ENCODE measurements at regions not wholly inside any gene's neighbourhood (a gene's known extent, or its start where the extent isn't known, plus 50 kb on each side); places are given as distances from the start of the nearest gene placed in this dataset.

DNA sequence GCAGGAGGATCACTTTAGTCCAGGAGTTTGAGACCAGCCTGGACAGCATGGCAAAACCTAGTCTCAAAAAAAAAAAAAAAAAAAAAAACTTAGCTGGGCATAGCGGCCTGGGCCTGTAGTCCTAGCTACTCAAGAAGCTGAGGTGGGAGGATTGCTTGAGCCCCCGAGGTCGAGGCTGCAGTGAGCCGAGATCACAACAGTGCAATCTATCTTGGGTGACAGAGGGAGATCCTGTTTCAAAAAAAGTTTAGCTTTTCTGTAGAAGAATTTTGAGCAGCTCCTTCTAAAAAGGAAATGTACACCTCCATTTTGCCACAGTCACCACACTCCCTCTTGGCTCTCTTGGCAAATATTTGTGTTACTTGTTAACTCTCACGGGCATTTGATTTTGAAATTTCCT, 505.8 kb downstream of the DOK5 start:
- Histone ChIP-seq H3K9ac (ENCODE audit: low read depth in 1 of 3, low read length in 3 of 3) (no peak overlapping the region), H3K27me3 (ENCODE audit: control insufficient read depth in 3 of 3, insufficient read depth in 3 of 3, low read length in 3 of 3) (no peaks in the 10 kb centered on the region), H3K27ac (ENCODE audit: low read depth, low read length) (no peak overlapping the region), H3K4me1 (ENCODE audit: control insufficient read depth in 3 of 3, insufficient read depth in 3 of 3, low read length in 3 of 3) (no peaks in the 10 kb centered on the region), H3K4me3 (ENCODE audit: low read length in 3 of 3) (no peak overlapping the region), H3K36me3 (ENCODE audit: control insufficient read depth in 3 of 3, insufficient read depth in 3 of 3, low read length in 3 of 3) (no peaks in the 10 kb centered on the region), H3K9me3 (ENCODE audit: control insufficient read depth in 3 of 3, low read length in 3 of 3) (no peaks in the 10 kb centered on the region)

DNA sequence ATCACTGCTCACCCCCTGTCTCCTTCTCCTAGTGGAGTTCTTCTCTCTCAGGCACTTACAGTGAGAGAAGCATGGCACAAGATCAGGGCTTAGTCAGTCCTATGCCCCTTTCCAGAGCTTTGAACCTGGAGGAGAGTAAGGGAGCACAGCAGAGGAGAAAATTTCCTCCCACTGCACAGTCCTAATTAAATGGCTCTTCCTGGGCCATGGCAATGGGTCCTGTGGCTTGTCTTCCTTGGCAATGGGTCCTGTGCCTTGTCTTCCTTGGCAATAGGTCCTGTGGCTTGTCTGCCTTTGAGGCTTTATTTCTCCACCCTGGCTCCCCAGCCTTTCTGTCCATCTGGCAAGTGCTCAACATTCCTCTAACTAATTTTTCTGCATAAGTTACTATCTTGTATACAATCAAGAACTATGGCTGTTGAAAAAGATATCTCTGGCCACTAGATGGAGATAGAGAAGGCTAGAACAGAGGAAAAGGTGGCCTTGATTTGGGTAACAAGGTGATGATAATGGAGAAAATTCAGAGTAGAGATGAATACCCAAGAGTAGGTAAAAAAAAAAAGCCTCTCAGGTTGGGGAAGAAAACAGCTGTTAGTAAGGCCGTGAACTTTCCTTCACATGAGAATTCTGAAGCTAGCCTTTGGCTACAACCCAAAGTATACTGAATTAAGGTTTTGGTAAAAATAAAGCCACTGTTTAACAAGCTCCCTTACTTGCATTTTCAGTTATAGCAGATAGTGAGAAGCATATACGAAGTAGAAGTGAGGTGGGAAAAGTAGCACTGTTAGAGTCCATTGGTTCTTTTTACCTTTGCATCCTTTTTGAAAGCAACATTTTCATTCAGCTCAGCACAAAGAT, 504.9 kb downstream of the DOK5 start:
- H3K27ac ChIP-seq (ENCODE audit: low read depth, low read length): no peak overlapping the region
- no peaks in the 10 kb centered on the region for H3K27me3 ChIP-seq (ENCODE audit: control insufficient read depth in 3 of 3, insufficient read depth in 3 of 3, low read length in 3 of 3)
- H3K9ac ChIP-seq (ENCODE audit: low read depth in 1 of 3, low read length in 3 of 3): no peak overlapping the region
- no peaks in the 10 kb centered on the region for H3K36me3 ChIP-seq (ENCODE audit: control insufficient read depth in 3 of 3, insufficient read depth in 3 of 3, low read length in 3 of 3)
- no peaks in the 10 kb centered on the region for H3K9me3 ChIP-seq (ENCODE audit: control insufficient read depth in 3 of 3, low read length in 3 of 3)
- no peak overlapping the region for H3K4me3 ChIP-seq (ENCODE audit: low read length in 3 of 3)
- no peaks in the 10 kb centered on the region for H3K4me1 ChIP-seq (ENCODE audit: control insufficient read depth in 3 of 3, insufficient read depth in 3 of 3, low read length in 3 of 3)

DNA sequence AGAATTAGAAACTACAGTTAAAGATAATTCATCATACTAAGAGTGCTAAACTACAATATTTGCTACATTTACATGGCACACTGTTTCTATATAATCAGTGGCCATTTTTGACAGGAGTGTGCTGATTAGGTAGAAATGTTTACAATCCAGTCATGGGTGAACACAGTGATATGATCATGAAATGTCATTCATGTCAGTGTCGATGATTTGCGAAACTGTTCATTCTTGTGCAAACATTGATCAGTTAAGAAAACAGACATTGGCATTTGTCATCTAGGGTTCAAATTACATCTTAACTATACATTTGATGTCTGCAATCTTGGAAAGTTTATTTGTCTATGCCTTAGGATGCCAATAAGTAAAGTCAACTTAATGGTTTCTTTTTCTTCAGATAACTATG, 474.9 kb downstream of the DOK5 start:
- no peak overlapping the region for H3K4me3 ChIP-seq (ENCODE audit: low read length in 3 of 3)
- H3K4me1 ChIP-seq (ENCODE audit: control insufficient read depth in 3 of 3, insufficient read depth in 3 of 3, low read length in 3 of 3): no peaks in the 10 kb centered on the region
- H3K9me3 ChIP-seq (ENCODE audit: control insufficient read depth in 3 of 3, low read length in 3 of 3): no peaks in the 10 kb centered on the region
- no peak overlapping the region for H3K27ac ChIP-seq (ENCODE audit: low read depth, low read length)
- no peaks in the 10 kb centered on the region for H3K36me3 ChIP-seq (ENCODE audit: control insufficient read depth in 3 of 3, insufficient read depth in 3 of 3, low read length in 3 of 3)
- no peaks in the 10 kb centered on the region for H3K27me3 ChIP-seq (ENCODE audit: control insufficient read depth in 3 of 3, insufficient read depth in 3 of 3, low read length in 3 of 3)
- no peak overlapping the region for H3K9ac ChIP-seq (ENCODE audit: low read depth in 1 of 3, low read length in 3 of 3)

DNA sequence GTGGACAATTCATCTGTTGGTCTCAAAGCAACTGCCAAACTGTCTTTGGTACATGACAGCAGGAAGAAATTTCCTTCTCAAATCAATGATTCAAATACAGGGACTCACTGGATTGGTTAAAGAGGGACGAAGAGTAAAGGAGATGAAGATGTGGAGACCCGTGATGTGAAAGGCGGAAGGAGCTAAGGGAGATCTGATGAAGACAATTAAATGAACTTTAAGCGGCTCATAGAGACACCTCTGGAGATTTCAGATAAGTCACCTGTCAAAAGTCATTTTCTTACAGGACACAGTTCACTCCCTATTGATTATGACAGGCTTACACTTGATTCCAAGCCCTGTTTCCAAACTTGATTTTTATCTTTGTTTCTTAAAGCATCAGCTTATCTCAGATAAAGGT, 466.3 kb downstream of the DOK5 start:
- no peak overlapping the region for H3K9ac ChIP-seq (ENCODE audit: low read depth in 1 of 3, low read length in 3 of 3)
- H3K4me3 ChIP-seq (ENCODE audit: low read length in 3 of 3): no peak overlapping the region
- H3K27ac ChIP-seq (ENCODE audit: low read depth, low read length): no peak overlapping the region
- H3K4me1 ChIP-seq (ENCODE audit: control insufficient read depth in 3 of 3, insufficient read depth in 3 of 3, low read length in 3 of 3): no peaks in the 10 kb centered on the region
- H3K36me3 ChIP-seq (ENCODE audit: control insufficient read depth in 3 of 3, insufficient read depth in 3 of 3, low read length in 3 of 3): no peaks in the 10 kb centered on the region
- H3K27me3 ChIP-seq (ENCODE audit: control insufficient read depth in 3 of 3, insufficient read depth in 3 of 3, low read length in 3 of 3): no peaks in the 10 kb centered on the region
- no peaks in the 10 kb centered on the region for H3K9me3 ChIP-seq (ENCODE audit: control insufficient read depth in 3 of 3, low read length in 3 of 3)

DNA sequence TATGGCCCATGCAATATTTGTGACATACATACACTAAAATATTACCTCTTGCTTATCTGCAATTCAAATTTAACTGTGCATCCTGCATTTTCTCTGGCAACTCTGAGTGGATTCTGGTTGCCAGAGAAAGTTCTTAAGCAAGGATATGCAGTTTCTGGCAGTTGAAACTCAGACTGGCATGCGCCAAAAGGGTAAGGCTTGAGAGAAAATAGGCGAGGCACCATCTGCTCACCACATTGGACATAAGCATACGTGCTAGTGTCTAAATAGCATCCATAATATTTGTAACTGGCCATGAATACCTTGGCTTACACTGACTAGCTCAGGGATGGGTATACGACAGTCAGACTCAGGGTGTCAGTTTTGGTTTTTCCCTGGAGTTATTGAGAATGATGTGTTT, 465.1 kb downstream of the DOK5 start:
- Histone ChIP-seq H3K4me1 (ENCODE audit: control insufficient read depth in 3 of 3, insufficient read depth in 3 of 3, low read length in 3 of 3) (no peaks in the 10 kb centered on the region), H3K9me3 (ENCODE audit: control insufficient read depth in 3 of 3, low read length in 3 of 3) (no peaks in the 10 kb centered on the region), H3K27me3 (ENCODE audit: control insufficient read depth in 3 of 3, insufficient read depth in 3 of 3, low read length in 3 of 3) (no peaks in the 10 kb centered on the region), H3K27ac (ENCODE audit: low read depth, low read length) (no peak overlapping the region), H3K36me3 (ENCODE audit: control insufficient read depth in 3 of 3, insufficient read depth in 3 of 3, low read length in 3 of 3) (no peaks in the 10 kb centered on the region), H3K4me3 (ENCODE audit: low read length in 3 of 3) (no peak overlapping the region), H3K9ac (ENCODE audit: low read depth in 1 of 3, low read length in 3 of 3) (no peak overlapping the region)

DNA sequence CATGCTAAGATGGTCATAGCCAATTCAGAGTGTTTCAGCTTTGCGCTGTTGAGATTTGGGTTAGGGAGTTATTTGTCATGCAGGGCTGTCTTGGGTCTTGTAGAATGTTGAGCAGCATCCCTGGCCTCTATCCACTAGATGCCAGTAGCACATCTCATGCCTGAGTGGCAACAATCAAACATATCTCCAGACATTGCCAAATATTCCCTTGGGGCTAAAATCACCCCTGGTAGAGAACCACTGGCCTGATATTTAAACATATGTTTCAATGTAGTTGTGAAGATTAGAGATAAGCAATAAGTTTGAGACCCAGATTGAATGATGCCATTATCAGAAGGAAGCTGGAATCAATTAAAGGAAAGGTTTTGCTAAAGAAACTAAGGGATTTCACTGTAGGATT, 463.3 kb downstream of the DOK5 start:
- Histone ChIP-seq H3K9me3 (ENCODE audit: control insufficient read depth in 3 of 3, low read length in 3 of 3) (no peaks in the 10 kb centered on the region), H3K4me1 (ENCODE audit: control insufficient read depth in 3 of 3, insufficient read depth in 3 of 3, low read length in 3 of 3) (no peaks in the 10 kb centered on the region), H3K36me3 (ENCODE audit: control insufficient read depth in 3 of 3, insufficient read depth in 3 of 3, low read length in 3 of 3) (no peaks in the 10 kb centered on the region), H3K4me3 (ENCODE audit: low read length in 3 of 3) (no peak overlapping the region), H3K27me3 (ENCODE audit: control insufficient read depth in 3 of 3, insufficient read depth in 3 of 3, low read length in 3 of 3) (no peaks in the 10 kb centered on the region), H3K9ac (ENCODE audit: low read depth in 1 of 3, low read length in 3 of 3) (no peak overlapping the region), H3K27ac (ENCODE audit: low read depth, low read length) (no peak overlapping the region)

DNA sequence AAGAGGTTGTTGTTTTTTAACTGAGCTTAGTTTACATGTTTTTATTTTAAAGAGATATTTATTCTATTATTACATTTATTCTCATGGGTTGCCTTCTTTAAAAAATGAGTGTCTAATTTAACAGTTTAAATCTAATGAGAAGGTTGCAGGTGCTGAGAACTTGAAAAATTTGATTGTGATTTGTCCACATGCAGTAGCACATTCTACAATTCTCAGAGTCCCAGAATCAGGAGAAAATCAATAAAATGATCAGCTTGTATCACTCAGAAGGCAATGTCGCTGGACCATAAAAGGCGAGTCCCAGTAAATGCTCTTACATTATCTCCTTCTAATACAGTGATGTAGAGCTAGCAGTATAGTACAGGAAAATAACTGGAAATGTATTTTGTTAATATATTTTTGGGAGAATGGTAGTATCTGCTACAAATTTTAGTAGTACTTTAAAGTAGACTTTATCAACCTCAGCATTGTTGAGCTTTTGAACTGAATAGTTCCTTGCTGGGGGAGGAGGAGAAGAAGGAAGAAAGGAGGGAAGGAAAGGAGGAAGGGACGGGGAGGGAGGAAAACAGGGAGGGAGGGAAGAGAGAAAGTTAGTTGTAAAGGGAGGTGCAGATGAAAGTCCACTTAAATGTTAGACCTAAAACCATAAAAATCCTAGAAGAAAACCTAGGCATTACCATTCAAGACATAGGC, 458.0 kb downstream of the DOK5 start:
- H3K9ac ChIP-seq (ENCODE audit: low read depth in 1 of 3, low read length in 3 of 3): no peak overlapping the region
- no peak overlapping the region for H3K4me3 ChIP-seq (ENCODE audit: low read length in 3 of 3)
- peaks cover 0 to 2% (median 2%) of the 10 kb centered on the region in 3 donors for H3K9me3 ChIP-seq (ENCODE audit: control insufficient read depth in 3 of 3, low read length in 3 of 3)
- H3K27me3 ChIP-seq (ENCODE audit: control insufficient read depth in 3 of 3, insufficient read depth in 3 of 3, low read length in 3 of 3): no peaks in the 10 kb centered on the region
- no peaks in the 10 kb centered on the region for H3K36me3 ChIP-seq (ENCODE audit: control insufficient read depth in 3 of 3, insufficient read depth in 3 of 3, low read length in 3 of 3)
- no peak overlapping the region for H3K27ac ChIP-seq (ENCODE audit: low read depth, low read length)
- no peaks in the 10 kb centered on the region for H3K4me1 ChIP-seq (ENCODE audit: control insufficient read depth in 3 of 3, insufficient read depth in 3 of 3, low read length in 3 of 3)

DNA sequence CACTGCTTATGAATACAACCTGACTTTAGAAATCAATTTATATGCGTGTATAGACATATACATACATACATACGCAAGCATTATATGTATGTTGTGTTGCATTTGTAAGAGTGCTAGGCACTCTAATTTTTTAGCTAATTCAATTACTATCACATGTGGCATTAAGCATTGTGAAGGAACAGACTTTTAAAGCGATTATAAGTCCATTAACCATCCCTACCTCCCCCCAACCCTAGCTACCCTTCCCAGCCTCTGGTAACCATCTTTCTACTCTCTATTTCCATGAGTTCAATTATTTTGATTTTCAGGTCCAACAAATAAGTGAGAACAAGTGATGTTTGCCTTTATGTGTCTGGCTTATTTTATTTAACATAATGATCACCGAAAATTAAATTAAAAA, 453.8 kb downstream of the DOK5 start:
- no peaks in the 10 kb centered on the region for H3K4me1 ChIP-seq (ENCODE audit: control insufficient read depth in 3 of 3, insufficient read depth in 3 of 3, low read length in 3 of 3)
- H3K27me3 ChIP-seq (ENCODE audit: control insufficient read depth in 3 of 3, insufficient read depth in 3 of 3, low read length in 3 of 3): no peaks in the 10 kb centered on the region
- H3K36me3 ChIP-seq (ENCODE audit: control insufficient read depth in 3 of 3, insufficient read depth in 3 of 3, low read length in 3 of 3): no peaks in the 10 kb centered on the region
- no peak overlapping the region for H3K4me3 ChIP-seq (ENCODE audit: low read length in 3 of 3)
- no peak overlapping the region for H3K27ac ChIP-seq (ENCODE audit: low read depth, low read length)
- peaks cover 0 to 2% (median 2%) of the 10 kb centered on the region in 3 donors for H3K9me3 ChIP-seq (ENCODE audit: control insufficient read depth in 3 of 3, low read length in 3 of 3)
- no peak overlapping the region for H3K9ac ChIP-seq (ENCODE audit: low read depth in 1 of 3, low read length in 3 of 3)

DNA sequence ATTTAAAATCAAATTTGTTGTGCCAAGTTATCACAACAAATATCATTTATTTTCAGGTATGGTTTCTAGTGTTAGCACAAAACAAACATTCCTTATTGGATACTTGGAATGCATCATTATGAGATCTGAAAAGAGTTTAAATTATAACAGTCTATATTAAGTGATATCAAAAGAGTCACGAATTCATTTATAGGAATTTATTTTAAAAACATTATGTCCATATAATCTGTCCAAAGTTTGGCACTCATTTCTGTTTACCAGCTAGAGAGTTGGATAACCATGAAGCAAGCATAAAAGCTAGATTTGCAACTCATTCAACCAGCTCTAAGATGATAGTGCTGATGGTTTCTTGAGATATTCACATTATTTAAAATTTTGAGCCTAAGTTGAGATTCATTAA, 453.2 kb downstream of the DOK5 start:
- no peak overlapping the region for H3K27ac ChIP-seq (ENCODE audit: low read depth, low read length)
- H3K9ac ChIP-seq (ENCODE audit: low read depth in 1 of 3, low read length in 3 of 3): no peak overlapping the region
- peaks cover 0 to 2% (median 2%) of the 10 kb centered on the region in 3 donors for H3K9me3 ChIP-seq (ENCODE audit: control insufficient read depth in 3 of 3, low read length in 3 of 3)
- no peak overlapping the region for H3K4me3 ChIP-seq (ENCODE audit: low read length in 3 of 3)
- H3K36me3 ChIP-seq (ENCODE audit: control insufficient read depth in 3 of 3, insufficient read depth in 3 of 3, low read length in 3 of 3): no peaks in the 10 kb centered on the region
- no peaks in the 10 kb centered on the region for H3K4me1 ChIP-seq (ENCODE audit: control insufficient read depth in 3 of 3, insufficient read depth in 3 of 3, low read length in 3 of 3)
- H3K27me3 ChIP-seq (ENCODE audit: control insufficient read depth in 3 of 3, insufficient read depth in 3 of 3, low read length in 3 of 3): no peaks in the 10 kb centered on the region

DNA sequence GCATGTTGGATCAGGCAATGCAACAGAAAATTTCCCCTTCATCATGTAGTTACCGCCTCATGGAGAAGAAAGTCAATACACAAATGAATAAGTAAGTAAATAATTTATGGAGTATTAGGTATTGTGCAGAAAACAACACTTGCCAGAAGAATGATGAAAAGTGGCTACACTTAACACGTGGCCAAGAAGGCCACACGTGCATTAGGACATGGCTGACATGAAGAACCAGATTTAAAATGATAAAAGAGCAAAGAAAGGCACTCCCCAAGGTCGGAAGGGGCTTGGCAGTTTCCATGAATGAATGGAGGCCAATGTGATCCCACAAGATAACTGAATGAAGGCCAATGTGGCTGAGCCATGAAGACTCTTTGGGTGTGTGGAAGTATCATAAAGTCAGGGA, 447.2 kb downstream of the DOK5 start:
- no peak overlapping the region for H3K4me3 ChIP-seq (ENCODE audit: low read length in 3 of 3)
- no peaks in the 10 kb centered on the region for H3K36me3 ChIP-seq (ENCODE audit: control insufficient read depth in 3 of 3, insufficient read depth in 3 of 3, low read length in 3 of 3)
- H3K9ac ChIP-seq (ENCODE audit: low read depth in 1 of 3, low read length in 3 of 3): no peak overlapping the region
- no peak overlapping the region for H3K27ac ChIP-seq (ENCODE audit: low read depth, low read length)
- H3K4me1 ChIP-seq (ENCODE audit: control insufficient read depth in 3 of 3, insufficient read depth in 3 of 3, low read length in 3 of 3): no peaks in the 10 kb centered on the region
- no peaks in the 10 kb centered on the region for H3K27me3 ChIP-seq (ENCODE audit: control insufficient read depth in 3 of 3, insufficient read depth in 3 of 3, low read length in 3 of 3)
- H3K9me3 ChIP-seq (ENCODE audit: control insufficient read depth in 3 of 3, low read length in 3 of 3): no peaks in the 10 kb centered on the region
